ENCODE measurements at regions not wholly inside any gene's neighbourhood (a gene's known extent, or its start where the extent isn't known, plus 50 kb on each side); places are given as distances from the start of the nearest gene placed in this dataset.

GRCh38 chr10:10397906-10398305 is 619.8 kb upstream of the CELF2 start:
- Histone ChIP-seq H3K4me3 (ENCODE audit: severe bottlenecking) (no peak overlapping the region), H3K9me3 (ENCODE audit: severe bottlenecking) (no peaks in the 10 kb centered on the region), H3K4me1 (ENCODE audit: insufficient read depth, poor library complexity, severe bottlenecking) (peaks cover 20% of the 10 kb centered on the region), H3K27ac (ENCODE audit: poor library complexity, severe bottlenecking) (no peak overlapping the region), H3K36me3 (ENCODE audit: low read depth) (no peaks in the 10 kb centered on the region), H3K27me3 (ENCODE audit: insufficient read depth, poor library complexity, severe bottlenecking) (no peaks in the 10 kb centered on the region)
- TF ChIP-seq, protein P1, sequence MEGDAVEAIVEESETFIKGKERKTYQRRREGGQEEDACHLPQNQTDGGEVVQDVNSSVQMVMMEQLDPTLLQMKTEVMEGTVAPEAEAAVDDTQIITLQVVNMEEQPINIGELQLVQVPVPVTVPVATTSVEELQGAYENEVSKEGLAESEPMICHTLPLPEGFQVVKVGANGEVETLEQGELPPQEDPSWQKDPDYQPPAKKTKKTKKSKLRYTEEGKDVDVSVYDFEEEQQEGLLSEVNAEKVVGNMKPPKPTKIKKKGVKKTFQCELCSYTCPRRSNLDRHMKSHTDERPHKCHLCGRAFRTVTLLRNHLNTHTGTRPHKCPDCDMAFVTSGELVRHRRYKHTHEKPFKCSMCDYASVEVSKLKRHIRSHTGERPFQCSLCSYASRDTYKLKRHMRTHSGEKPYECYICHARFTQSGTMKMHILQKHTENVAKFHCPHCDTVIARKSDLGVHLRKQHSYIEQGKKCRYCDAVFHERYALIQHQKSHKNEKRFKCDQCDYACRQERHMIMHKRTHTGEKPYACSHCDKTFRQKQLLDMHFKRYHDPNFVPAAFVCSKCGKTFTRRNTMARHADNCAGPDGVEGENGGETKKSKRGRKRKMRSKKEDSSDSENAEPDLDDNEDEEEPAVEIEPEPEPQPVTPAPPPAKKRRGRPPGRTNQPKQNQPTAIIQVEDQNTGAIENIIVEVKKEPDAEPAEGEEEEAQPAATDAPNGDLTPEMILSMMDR (IDR thresholded peaks at IDR 0.05; ENCODE audit: poor library complexity, severe bottlenecking): no peak
- ATAC-seq (ENCODE audit: low read depth): no peak
- DNase-seq (ENCODE audit: low spot score): no peak

- Histone ChIP-seq H3K27ac (ENCODE audit: poor library complexity, severe bottlenecking) (no peak overlapping the region), H3K27me3 (ENCODE audit: insufficient read depth, poor library complexity, severe bottlenecking) (no peaks in the 10 kb centered on the region), H3K4me1 (ENCODE audit: insufficient read depth, poor library complexity, severe bottlenecking) (no peaks in the 10 kb centered on the region), H3K9me3 (ENCODE audit: severe bottlenecking) (no peaks in the 10 kb centered on the region), H3K4me3 (ENCODE audit: severe bottlenecking) (no peak overlapping the region), H3K36me3 (ENCODE audit: low read depth) (no peaks in the 10 kb centered on the region)
- TF ChIP-seq, protein P1 (IDR thresholded peaks at IDR 0.05; ENCODE audit: poor library complexity, severe bottlenecking): no peak
- ATAC-seq (ENCODE audit: low read depth) (no peak), DNase-seq (ENCODE audit: low spot score) (no peak)
These were observed 613.9 kb upstream of the CELF2 start for GRCh38 chr10:10403762-10404161.

DNA sequence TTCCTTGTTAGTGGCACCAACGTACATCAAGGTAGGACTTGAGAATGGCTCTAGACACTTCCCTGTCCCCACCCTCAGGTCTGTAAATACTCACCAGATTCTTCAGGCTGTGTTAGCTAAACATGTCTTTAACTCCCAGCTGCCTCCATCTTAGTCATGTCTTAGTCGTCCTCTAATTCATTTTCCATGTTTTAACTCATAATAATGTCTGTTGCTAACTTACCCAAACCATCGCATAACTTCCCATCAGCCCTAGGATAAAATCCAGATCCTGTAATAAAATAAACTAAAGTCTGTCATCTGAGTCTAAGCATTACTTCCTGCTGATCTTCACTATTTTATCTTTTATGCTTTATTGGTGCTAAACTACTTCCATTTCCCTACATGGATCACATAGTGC is 600.0 kb upstream of the CELF2 start:
- no peaks in the 10 kb centered on the region for H3K27me3 ChIP-seq (ENCODE audit: insufficient read depth, poor library complexity, severe bottlenecking)
- DNase-seq (ENCODE audit: low spot score) (no peak), ATAC-seq (ENCODE audit: low read depth) (no peak)
- H3K4me3 ChIP-seq (ENCODE audit: severe bottlenecking): no peak overlapping the region
- no peaks in the 10 kb centered on the region for H3K9me3 ChIP-seq (ENCODE audit: severe bottlenecking)
- H3K27ac ChIP-seq (ENCODE audit: poor library complexity, severe bottlenecking): no peak overlapping the region
- no peaks in the 10 kb centered on the region for H3K4me1 ChIP-seq (ENCODE audit: insufficient read depth, poor library complexity, severe bottlenecking)
- TF ChIP-seq, protein P1 (IDR thresholded peaks at IDR 0.05; ENCODE audit: poor library complexity, severe bottlenecking): no peak
- no peaks in the 10 kb centered on the region for H3K36me3 ChIP-seq (ENCODE audit: low read depth)

DNA sequence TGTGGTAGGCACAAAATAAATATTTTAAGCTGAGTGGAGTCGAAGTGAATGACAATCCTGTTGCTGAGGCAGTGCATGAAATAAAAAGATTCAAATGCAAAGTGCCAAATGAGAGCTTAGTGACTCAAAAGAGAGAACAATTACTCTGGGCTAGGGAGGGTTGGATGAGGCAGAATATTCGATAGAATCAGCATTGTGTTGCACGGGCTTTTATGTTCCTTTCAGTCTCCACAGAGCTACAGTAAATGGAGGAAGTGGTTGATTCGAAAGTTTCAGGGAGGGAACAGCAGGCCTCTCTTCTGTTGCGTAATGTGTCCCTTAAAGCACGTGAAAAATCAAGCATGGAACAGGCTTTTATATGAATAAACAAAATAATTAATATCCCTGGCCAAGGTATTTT is 599.3 kb upstream of the CELF2 start:
- no peak for ATAC-seq (ENCODE audit: low read depth)
- H3K36me3 ChIP-seq (ENCODE audit: low read depth): no peaks in the 10 kb centered on the region
- no peaks in the 10 kb centered on the region for H3K4me1 ChIP-seq (ENCODE audit: insufficient read depth, poor library complexity, severe bottlenecking)
- TF ChIP-seq, protein P1 (IDR thresholded peaks at IDR 0.05; ENCODE audit: poor library complexity, severe bottlenecking): no peak
- no peak for DNase-seq (ENCODE audit: low spot score)
- H3K4me3 ChIP-seq (ENCODE audit: severe bottlenecking): no peak overlapping the region
- no peaks in the 10 kb centered on the region for H3K9me3 ChIP-seq (ENCODE audit: severe bottlenecking)
- H3K27me3 ChIP-seq (ENCODE audit: insufficient read depth, poor library complexity, severe bottlenecking): no peaks in the 10 kb centered on the region
- no peak overlapping the region for H3K27ac ChIP-seq (ENCODE audit: poor library complexity, severe bottlenecking)

- Histone ChIP-seq H3K36me3 (ENCODE audit: low read depth) (no peaks in the 10 kb centered on the region), H3K9me3 (ENCODE audit: severe bottlenecking) (no peaks in the 10 kb centered on the region), H3K4me3 (ENCODE audit: severe bottlenecking) (no peak overlapping the region), H3K27me3 (ENCODE audit: insufficient read depth, poor library complexity, severe bottlenecking) (no peaks in the 10 kb centered on the region), H3K27ac (ENCODE audit: poor library complexity, severe bottlenecking) (no peak overlapping the region), H3K4me1 (ENCODE audit: insufficient read depth, poor library complexity, severe bottlenecking) (no peaks in the 10 kb centered on the region)
- DNase-seq (ENCODE audit: low spot score): no peak
- TF ChIP-seq, protein P1 (IDR thresholded peaks at IDR 0.05; ENCODE audit: poor library complexity, severe bottlenecking): no peak
- ATAC-seq (ENCODE audit: low read depth): no peak
These were observed 596.6 kb upstream of the CELF2 start for GRCh38 chr10:10421071-10421470.

Data from RWPE2 (cell line).